Tibial nerve (tissue), 4 donors: ENCODE measurements at regions not wholly inside any gene's neighbourhood (a gene's known extent, or its start where the extent isn't known, plus 50 kb on each side); places are given as distances from the start of the nearest gene placed in this dataset.
A peak's percentile ranks its signal among the peaks of the same experiment; 100 is the strongest.
"Not testable (repeated sequence)": the region's sequence is repeated elsewhere in the genome, so short reads cannot be mapped to it uniquely, and the experiment has no call there.

ENCODE experiments used
- DNase-seq, 2 donors: peaks; one replicate each; pipeline ENCODE4 v3.0.0-alpha.2; 2019; ENCODE audit warnings: low spot score in 2 of 2
- H3K27ac ChIP-seq, 4 donors: fragments of 200-600 bp; sonication (generic) in 3 of 4; one replicate each; pipeline ENCODE4 v1.5.1; 2017 to 2019; ENCODE audit warnings: mild to moderate bottlenecking in 1 of 4
- H3K27me3 ChIP-seq, 2 donors: fragments of 200-600 bp; sonication (generic) in 1 of 2; one replicate each; pipeline versions ENCODE4 v1.5.1 to v1.6.0; 2017 to 2019
- H3K36me3 ChIP-seq, 3 donors: fragments of 200-600 bp; sonication (generic); one replicate each; pipeline ENCODE4 v1.5.1; 2018 to 2019
- H3K4me1 ChIP-seq, 4 donors: fragments of 200-600 bp; sonication (generic) in 3 of 4; one replicate each; pipeline ENCODE4 v1.5.1; 2017 to 2019
- H3K4me3 ChIP-seq, 4 donors: fragments of 200-600 bp; sonication (generic) in 3 of 4; one replicate each; pipeline ENCODE4 v1.5.1; 2017 to 2019; ENCODE audit warnings: mild to moderate bottlenecking in 1 of 4, moderate library complexity in 1 of 4
- H3K9me3 ChIP-seq, 4 donors: fragments of 200-600 bp; sonication (generic) in 3 of 4; one replicate each; pipeline ENCODE4 v1.5.1; 2017 to 2019
- EP300 ChIP-seq, 2 donors: sonication (generic); formaldehyde crosslinking; IDR thresholded peaks; one replicate each; pipeline ENCODE4 v1.6.1; 2017; ENCODE audit warnings: antibody characterized with exemption in 2 of 2, mild to moderate bottlenecking in 1 of 2
- POLR2A ChIP-seq, 2 donors: fragments of 450-650 bp; IDR thresholded peaks; one replicate each; pipeline ENCODE4 v1.6.1; 2017; ENCODE audit warnings: antibody characterized with exemption in 2 of 2, mild to moderate bottlenecking in 2 of 2, moderate library complexity in 2 of 2
- WGBS, 2 donors: methylation state at CpG; one replicate each; pipeline ENCODE4 v1.1.5; 2018; 5-methylcytosine and 5-hydroxymethylcytosine counted together
- TF ChIP-seq, protein P1 (sequence below), 5 experiments: fragments of 200-600 bp in 3 of 5; fragments of 450-650 bp in 2 of 5; sonication (generic) in 3 of 5; IDR thresholded peaks; one replicate each; pipeline ENCODE4 v1.5.1; 2016 to 2019; ENCODE audit warnings: antibody characterized with exemption in 5 of 5, mild to moderate bottlenecking in 3 of 5, moderate library complexity in 2 of 5

DNA sequence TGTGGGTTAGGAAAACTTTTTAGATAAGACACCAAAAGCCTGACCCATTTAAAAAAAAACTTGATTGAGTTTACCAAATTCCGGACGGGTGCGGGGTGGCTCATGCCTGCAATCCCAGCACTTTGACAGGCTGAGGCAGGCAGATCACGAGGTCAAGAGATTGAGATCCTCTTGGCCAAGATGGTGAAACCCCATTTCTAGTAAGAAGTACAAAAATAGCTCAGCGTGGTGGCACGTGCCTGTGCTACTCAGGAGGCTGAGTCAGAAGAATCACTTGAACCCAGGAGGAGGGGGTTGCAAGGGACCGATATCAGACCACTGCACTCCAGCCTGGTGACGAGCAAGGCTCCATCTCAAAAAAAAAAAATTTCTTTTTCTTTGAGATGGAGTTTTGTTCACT lies 307.8 kb upstream of the USP9Y start:
- Histone ChIP-seq H3K27me3 (no peaks in the 10 kb centered on the region), H3K27ac (no peak overlapping the region), H3K4me1 (no peaks in the 10 kb centered on the region), H3K9me3 (no peaks in the 10 kb centered on the region), H3K4me3 (no peak overlapping the region), H3K36me3 (no peaks in the 10 kb centered on the region)
- no peak for DNase-seq
- WGBS, 2 donors: 92% methylated on average over 8 of the region's 8 CpGs; no CpG with 5 or more reads in 1 of the 2 donors
- TF ChIP-seq EP300 (IDR thresholded peaks at IDR 0.05) (no peak), POLR2A (IDR thresholded peaks at IDR 0.05) (no peak)
- TF ChIP-seq, protein P1, sequence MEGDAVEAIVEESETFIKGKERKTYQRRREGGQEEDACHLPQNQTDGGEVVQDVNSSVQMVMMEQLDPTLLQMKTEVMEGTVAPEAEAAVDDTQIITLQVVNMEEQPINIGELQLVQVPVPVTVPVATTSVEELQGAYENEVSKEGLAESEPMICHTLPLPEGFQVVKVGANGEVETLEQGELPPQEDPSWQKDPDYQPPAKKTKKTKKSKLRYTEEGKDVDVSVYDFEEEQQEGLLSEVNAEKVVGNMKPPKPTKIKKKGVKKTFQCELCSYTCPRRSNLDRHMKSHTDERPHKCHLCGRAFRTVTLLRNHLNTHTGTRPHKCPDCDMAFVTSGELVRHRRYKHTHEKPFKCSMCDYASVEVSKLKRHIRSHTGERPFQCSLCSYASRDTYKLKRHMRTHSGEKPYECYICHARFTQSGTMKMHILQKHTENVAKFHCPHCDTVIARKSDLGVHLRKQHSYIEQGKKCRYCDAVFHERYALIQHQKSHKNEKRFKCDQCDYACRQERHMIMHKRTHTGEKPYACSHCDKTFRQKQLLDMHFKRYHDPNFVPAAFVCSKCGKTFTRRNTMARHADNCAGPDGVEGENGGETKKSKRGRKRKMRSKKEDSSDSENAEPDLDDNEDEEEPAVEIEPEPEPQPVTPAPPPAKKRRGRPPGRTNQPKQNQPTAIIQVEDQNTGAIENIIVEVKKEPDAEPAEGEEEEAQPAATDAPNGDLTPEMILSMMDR (IDR thresholded peaks at IDR 0.05): no peak

DNA sequence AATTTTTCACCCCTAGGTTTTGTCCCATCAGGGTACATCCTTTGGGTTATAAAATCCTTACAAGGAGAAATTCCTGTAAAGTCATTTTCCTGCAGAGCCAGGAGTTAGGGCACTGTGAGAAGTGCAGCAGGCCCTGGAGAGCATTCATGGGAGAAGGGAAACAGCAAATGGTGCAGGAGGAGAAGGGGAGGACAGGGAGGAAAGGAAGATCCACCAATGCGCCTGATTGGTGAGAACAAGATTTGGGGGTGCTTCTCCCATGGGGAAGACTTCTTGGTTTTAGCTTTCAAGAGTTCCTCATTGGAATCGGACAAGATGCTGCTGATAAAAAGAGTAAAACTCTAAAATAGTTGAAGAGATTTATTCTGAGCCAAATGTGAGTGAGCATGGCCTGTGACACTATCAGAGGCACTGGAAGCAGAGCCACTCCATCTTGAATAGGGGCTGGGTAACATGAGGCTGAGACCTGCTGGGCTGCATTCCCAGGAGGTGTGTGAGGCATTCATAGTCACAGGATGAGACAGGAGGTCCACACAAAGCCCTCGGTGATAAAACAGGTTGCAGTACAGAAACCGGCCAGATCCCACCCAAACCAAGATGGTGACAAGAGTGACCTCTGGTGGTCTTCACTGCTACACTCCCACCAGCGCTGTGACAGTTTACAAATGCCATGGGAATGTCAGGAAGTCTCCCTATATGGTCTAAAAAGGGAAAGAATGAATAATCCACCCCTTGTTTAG lies 305.5 kb upstream of the USP9Y start:
- DNase-seq, H3K36me3 ChIP-seq, H3K27me3 ChIP-seq, H3K27ac ChIP-seq, H3K4me1 ChIP-seq, H3K9me3 ChIP-seq: not testable (repeated sequence)
- peak overlapping the region in 1 of 4 donors; percentile 19 for H3K4me3 ChIP-seq
- 56% methylated on average over 4 of the region's 5 CpGs; no CpG with 5 or more reads in 1 of the 2 donors for WGBS, 2 donors

DNA sequence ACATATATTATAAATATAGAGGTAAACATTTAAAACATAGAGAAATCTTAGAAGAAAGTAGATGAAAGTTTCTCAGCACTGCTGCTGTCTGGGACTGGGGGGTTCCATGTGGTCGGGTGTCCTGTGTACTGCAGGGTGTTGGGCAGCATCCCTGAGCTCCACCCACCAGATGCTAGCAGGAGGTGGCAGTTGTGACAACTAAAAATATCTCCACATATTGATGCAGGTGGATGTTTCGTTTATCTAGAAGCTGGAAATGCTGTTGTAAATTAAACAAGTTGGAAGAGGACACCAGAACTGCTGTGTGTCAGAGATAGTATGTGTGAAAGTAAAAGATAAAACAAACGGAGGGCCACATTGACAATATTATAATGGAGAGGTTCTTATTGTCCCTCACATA lies 297.1 kb upstream of the USP9Y start:
- Histone ChIP-seq H3K27ac (no peak overlapping the region), H3K27me3 (no peaks in the 10 kb centered on the region), H3K36me3 (no peaks in the 10 kb centered on the region), H3K4me1 (no peaks in the 10 kb centered on the region), H3K4me3 (no peak overlapping the region), H3K9me3 (no peaks in the 10 kb centered on the region)
- WGBS, 2 donors: 66% methylated on average over 3 of the region's 3 CpGs; no CpG with 5 or more reads in 1 of the 2 donors
- no peak for TF ChIP-seq POLR2A (IDR thresholded peaks at IDR 0.05)
- TF ChIP-seq, protein P1 (IDR thresholded peaks at IDR 0.05): no peak
- no peak for TF ChIP-seq EP300 (IDR thresholded peaks at IDR 0.05)
- DNase-seq: no peak

DNA sequence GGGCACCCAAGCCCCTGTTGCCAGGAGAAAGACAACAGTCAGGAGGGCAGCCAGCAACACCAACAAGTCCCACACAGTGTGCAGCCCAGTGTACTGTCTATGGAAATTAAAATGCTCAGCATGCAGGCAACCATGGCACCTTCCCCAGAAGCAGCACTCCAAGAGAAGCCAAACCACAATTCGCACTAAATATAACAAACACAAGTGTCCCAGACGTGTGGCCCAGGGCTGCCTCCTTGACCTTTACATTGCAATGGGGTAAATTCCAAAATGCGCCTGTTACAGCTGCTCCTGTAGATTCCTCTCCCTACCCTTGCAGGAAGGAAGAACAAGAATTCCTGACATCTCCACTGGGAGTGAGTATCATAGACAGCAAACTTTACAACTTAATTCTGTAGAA lies 292.8 kb upstream of the USP9Y start:
- Histone ChIP-seq H3K4me1 (no peaks in the 10 kb centered on the region), H3K9me3 (no peaks in the 10 kb centered on the region), H3K4me3 (no peak overlapping the region), H3K36me3 (no peaks in the 10 kb centered on the region), H3K27ac (no peak overlapping the region), H3K27me3 (no peaks in the 10 kb centered on the region)
- WGBS, 2 donors: 63% methylated on average over 3 of the region's 3 CpGs; no CpG with 5 or more reads in 1 of the 2 donors
- no peak for DNase-seq
- TF ChIP-seq EP300 (IDR thresholded peaks at IDR 0.05) (no peak), POLR2A (IDR thresholded peaks at IDR 0.05) (no peak)
- TF ChIP-seq, protein P1 (IDR thresholded peaks at IDR 0.05): no peak

DNA sequence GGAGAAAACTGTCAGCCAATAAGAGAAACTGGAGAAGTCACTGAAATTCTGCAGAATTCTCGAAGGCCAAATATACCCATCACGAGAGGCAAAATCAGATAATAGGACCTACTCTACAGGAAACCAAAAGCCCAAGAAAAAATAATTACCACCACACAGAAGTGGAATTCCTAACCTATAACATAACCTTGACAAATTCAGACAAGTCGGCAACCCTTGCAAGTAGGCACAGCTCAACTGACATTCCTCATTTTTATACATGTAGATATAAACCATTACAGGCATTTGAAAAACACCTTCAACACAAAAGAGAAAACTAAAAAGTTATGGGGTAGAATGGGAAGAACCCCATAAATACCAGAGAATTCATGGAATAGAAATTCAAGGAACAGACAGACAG lies 290.3 kb upstream of the USP9Y start:
- no peak for TF ChIP-seq EP300 (IDR thresholded peaks at IDR 0.05)
- no peak for TF ChIP-seq POLR2A (IDR thresholded peaks at IDR 0.05)
- TF ChIP-seq, protein P1 (IDR thresholded peaks at IDR 0.05): no peak
- H3K27ac ChIP-seq: no peak overlapping the region
- no peaks in the 10 kb centered on the region for H3K9me3 ChIP-seq
- no peak overlapping the region for H3K4me3 ChIP-seq
- no peaks in the 10 kb centered on the region for H3K4me1 ChIP-seq
- H3K27me3 ChIP-seq: no peaks in the 10 kb centered on the region
- H3K36me3 ChIP-seq: no peaks in the 10 kb centered on the region
- WGBS, 2 donors: 84% methylated on average over 3 of the region's 3 CpGs; no CpG with 5 or more reads in 1 of the 2 donors
- DNase-seq: no peak
